ENCODE measurements at regions not wholly inside any gene's neighbourhood (a gene's known extent, or its start where the extent isn't known, plus 50 kb on each side); places are given as distances from the start of the nearest gene placed in this dataset.

DNA sequence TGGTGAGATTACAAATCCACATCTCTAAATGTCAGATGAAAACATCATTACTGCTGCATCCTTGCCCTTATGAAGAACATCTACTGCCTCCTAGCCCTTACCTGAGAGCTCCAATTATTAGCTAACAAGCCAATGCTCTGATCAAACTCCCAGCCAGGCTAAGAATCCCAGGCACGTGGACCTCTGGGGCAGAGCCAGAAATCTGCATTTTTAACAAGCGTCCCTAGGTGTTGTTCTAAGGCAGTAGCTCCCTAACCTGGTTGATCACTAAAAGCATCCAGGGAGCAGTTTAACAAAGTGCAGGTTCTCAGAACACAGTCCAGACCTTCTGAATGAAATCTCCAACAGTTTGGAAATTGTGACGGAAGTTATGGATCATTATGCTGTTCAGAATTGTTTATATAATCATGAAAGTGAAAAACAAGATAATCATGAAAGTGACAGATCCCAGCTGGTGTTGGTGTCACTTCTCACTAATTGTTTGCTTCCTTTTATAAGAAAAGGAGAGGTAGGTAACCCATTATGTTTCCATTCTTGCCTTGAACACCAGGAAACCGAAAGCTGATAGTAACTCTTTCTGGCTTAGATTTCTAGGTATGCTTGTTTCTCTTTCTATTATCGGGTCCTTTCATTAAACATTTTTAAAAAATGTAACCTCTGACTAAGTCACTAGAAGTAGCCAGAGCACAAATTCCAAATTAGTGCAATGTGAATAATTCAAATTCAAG, 216.5 kb upstream of the NR4A3 start:
- no peak for TF ChIP-seq YY1 (IDR thresholded peaks at IDR 0.05; ENCODE audit: borderline replicate concordance in 1 of 3, control insufficient read depth in 1 of 3, extremely low read depth in 1 of 3, insufficient read depth in 3 of 3, insufficient read length in 1 of 3, insufficient replicate concordance in 2 of 3, low read depth in 1 of 3, low read length in 2 of 3)
- TF ChIP-seq CC2D1A (IDR thresholded peaks at IDR 0.05) = no peak
